Heart right ventricle (tissue), 16 donors: ENCODE measurements at regions not wholly inside any gene's neighbourhood (a gene's known extent, or its start where the extent isn't known, plus 50 kb on each side); places are given as distances from the start of the nearest gene placed in this dataset.
A peak's percentile ranks its signal among the peaks of the same experiment; 100 is the strongest.

ENCODE experiments used
- ATAC-seq, 8 donors: fragments of 200-7000 bp; cut with Tn5 transposase; one replicate each; pipeline ENCODE4 v1.9.1; 2020; ENCODE audit warnings: mild to moderate bottlenecking in 8 of 8, moderate library complexity in 8 of 8, moderate number of reproducible peaks in 1 of 8
- DNase-seq, 2 donors: peaks; one replicate each; pipeline ENCODE4 v3.0.0-alpha.2; 2020
- H3K27ac ChIP-seq, 10 donors: fragments of 200-600 bp; sonication (generic) in 2 of 10; one replicate each; pipeline versions ENCODE4 v1.5.0 to v1.8.0; 2020 to 2022; ENCODE audit warnings: mild to moderate bottlenecking in 3 of 10
- H3K27me3 ChIP-seq, 7 donors: fragments of 200-600 bp; one replicate each; pipeline ENCODE4 v1.8.0; 2021 to 2022; ENCODE audit warnings: mild to moderate bottlenecking in 2 of 7
- H3K36me3 ChIP-seq, 9 donors: fragments of 200-600 bp; sonication (generic) in 1 of 9; one replicate each; pipeline versions ENCODE4 v1.5.0 to v1.8.0; 2020 to 2022; ENCODE audit warnings: mild to moderate bottlenecking in 2 of 9
- H3K4me1 ChIP-seq, 9 donors: fragments of 200-600 bp; sonication (generic) in 1 of 9; one replicate each; pipeline versions ENCODE4 v1.5.0 to v1.8.0; 2020 to 2022; ENCODE audit warnings: mild to moderate bottlenecking in 4 of 9
- H3K4me3 ChIP-seq, 10 donors: fragments of 200-600 bp; sonication (generic) in 2 of 10; one replicate each; pipeline versions ENCODE4 v1.5.0 to v1.8.0; 2020 to 2022; ENCODE audit warnings: mild to moderate bottlenecking in 7 of 10, moderate library complexity in 2 of 10
- H3K9me3 ChIP-seq, 11 donors: fragments of 200-600 bp in 10 of 11; sonication (generic) in 2 of 11; one replicate each; pipeline versions ENCODE4 v1.5.0 to v1.8.0; 2013 to 2022; ENCODE audit warnings: mild to moderate bottlenecking in 2 of 11, control low read depth in 1 of 11, moderate library complexity in 1 of 11
- WGBS, 2 donors: extraction: QIAGEN DNeasy Blood & Tissue Kit; methylation state at CpG; one replicate each; pipeline ENCODE4 v1.1.7; 2013; ENCODE audit warnings: inconsistent platforms in 1 of 2; 5-methylcytosine and 5-hydroxymethylcytosine counted together
- intact Hi-C, 10 donors: fragments of 100-400 bp; cut with DNase I; formaldehyde crosslinking; loops; one replicate each; pipeline versions ENCODE4 v1.11.1 to v1.14.2; 2022
- TF ChIP-seq, protein P1 (sequence below), 9 donors: fragments of 200-600 bp; sonication (generic) in 2 of 9; IDR thresholded peaks; one replicate each; pipeline versions ENCODE4 v1.5.0 to v1.8.0; 2021 to 2022; ENCODE audit warnings: antibody characterized with exemption in 9 of 9, mild to moderate bottlenecking in 5 of 9, moderate library complexity in 1 of 9
- donor health status: Arrhythmogenic right ventricular cardiomyopathy.
- donor health status: ischemic (EF 13 %, LVEDD 7.1; RV severe dilation, severe dysfunction).
- donor health status: healthy with polysubstance abuse.
- donor health status: DM: no; HTN: yes; CAD: no.
- donor health status: DM: no; HTN: no; CAD: no.
- donor health status: ischemic (EF 25% LVEDD 6.9; RV normal size, moderate dysfunction).
- donor health status: ischemic (EF 25% LVEDD 5.7; RV mildly dilated, moderate dysfunction).
- donor health status: healthy.
- donor health status: DM: yes; HTN: yes; CAD: no.
- donor health status: Ischemic cardiomyopathy.
- donor health status: ischemic (EF 35%, LVEDD 5.7; RV mildly dilated, moderate dysfunction).
- donor health status: nonischemic (EF 11% LVEDD 7.7; RV severe dilation, severe dysfunction).
- donor health status: DM: yes; HTN: yes; CAD: no.
- donor health status: PGD.
- donor health status: ischemic (EF 29% LVEDD 5.4; RV normal size, mild dysfunction).
- donor health status: nonischemic (EF 23%, LVEDD 6.1; RV moderate dilation, normal function).

DNA sequence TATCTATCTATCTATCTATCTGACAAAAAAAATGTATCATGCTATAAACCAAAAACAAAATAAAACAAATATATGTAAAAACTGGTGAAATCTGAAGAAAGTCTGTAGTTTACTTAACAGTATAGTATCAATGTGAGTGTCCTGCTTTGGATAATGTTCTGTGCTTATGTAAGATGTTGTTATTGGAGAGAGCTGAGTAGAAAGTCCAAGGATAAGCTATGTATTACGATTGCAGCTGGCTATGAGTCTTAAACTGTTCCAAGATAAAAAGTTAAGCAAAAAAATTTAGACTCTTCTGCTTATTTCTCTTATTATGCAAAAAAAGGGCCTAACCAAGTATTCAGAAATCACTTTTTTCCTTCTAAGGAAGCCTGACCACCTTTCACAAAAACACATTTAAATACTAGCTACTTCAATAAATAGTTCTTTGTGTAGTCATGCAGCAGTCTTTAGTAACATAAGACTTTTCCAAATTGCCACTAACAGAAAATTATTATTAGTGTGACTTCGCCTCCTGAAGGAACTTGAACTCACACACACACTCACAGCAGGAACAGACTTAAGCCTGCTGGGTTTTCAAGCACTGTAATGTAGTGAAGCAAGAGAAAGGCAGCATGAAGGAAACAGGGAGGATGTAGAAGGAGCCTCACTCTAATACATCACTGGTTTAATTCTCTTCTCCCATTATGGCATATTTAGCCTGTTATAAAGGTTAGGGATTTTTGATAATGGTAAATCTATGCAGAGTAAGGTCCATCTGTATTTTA lies 265.8 kb upstream of the GJE1 start:
- intact Hi-C loops: no loop called here
- ATAC-seq (no peak), DNase-seq (no peak)
- H3K36me3 ChIP-seq: no peaks in the 10 kb centered on the region
- no peaks in the 10 kb centered on the region for H3K4me1 ChIP-seq
- no peaks in the 10 kb centered on the region for H3K27me3 ChIP-seq
- no peak overlapping the region for H3K27ac ChIP-seq
- no peak overlapping the region for H3K4me3 ChIP-seq
- 56 to 77% methylated on average over 2 of the region's 2 CpGs for WGBS, 2 donors
- TF ChIP-seq, protein P1, sequence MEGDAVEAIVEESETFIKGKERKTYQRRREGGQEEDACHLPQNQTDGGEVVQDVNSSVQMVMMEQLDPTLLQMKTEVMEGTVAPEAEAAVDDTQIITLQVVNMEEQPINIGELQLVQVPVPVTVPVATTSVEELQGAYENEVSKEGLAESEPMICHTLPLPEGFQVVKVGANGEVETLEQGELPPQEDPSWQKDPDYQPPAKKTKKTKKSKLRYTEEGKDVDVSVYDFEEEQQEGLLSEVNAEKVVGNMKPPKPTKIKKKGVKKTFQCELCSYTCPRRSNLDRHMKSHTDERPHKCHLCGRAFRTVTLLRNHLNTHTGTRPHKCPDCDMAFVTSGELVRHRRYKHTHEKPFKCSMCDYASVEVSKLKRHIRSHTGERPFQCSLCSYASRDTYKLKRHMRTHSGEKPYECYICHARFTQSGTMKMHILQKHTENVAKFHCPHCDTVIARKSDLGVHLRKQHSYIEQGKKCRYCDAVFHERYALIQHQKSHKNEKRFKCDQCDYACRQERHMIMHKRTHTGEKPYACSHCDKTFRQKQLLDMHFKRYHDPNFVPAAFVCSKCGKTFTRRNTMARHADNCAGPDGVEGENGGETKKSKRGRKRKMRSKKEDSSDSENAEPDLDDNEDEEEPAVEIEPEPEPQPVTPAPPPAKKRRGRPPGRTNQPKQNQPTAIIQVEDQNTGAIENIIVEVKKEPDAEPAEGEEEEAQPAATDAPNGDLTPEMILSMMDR (IDR thresholded peaks at IDR 0.05): no peak
- H3K9me3 ChIP-seq: no peaks in the 10 kb centered on the region

DNA sequence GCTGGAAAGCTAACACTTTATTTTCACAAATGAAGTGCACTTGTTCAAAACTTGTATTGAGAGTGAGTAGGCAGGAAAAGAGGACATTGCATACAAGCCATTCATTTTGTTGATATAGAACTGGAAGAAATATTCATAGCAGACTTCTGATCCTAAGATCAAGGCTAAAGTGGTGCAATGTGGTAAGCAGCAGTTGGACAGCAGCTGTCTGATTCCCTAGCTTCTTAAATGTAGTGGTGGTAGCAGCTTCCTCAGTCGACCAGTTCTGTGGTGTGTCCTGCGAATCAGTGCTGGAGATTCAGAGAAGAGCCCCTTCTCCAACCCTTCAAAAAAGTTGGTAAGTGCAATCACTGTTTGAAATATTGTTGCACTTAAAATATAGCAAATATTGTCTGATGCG lies 281.7 kb upstream of the GJE1 start:
- Histone ChIP-seq H3K27ac (no peak overlapping the region), H3K4me3 (no peak overlapping the region), H3K4me1 (no peaks in the 10 kb centered on the region), H3K27me3 (no peaks in the 10 kb centered on the region), H3K9me3 (no peaks in the 10 kb centered on the region), H3K36me3 (no peaks in the 10 kb centered on the region)
- 75 to 79% methylated on average over 3 of the region's 3 CpGs for WGBS, 2 donors
- intact Hi-C loops: no loop called here
- TF ChIP-seq, protein P1 (IDR thresholded peaks at IDR 0.05): no peak
- DNase-seq (no peak), ATAC-seq (no peak)

- peak overlapping the region in 1 of 10 donors; percentile 16 for H3K27ac ChIP-seq
- 78 to 80% methylated on average over 6 of the region's 6 CpGs for WGBS, 2 donors
- TF ChIP-seq, protein P1 (IDR thresholded peaks at IDR 0.05): no peak
- ATAC-seq (no peak), DNase-seq (no peak)
- H3K4me3 ChIP-seq: no peak overlapping the region
- H3K27me3 ChIP-seq: no peaks in the 10 kb centered on the region
- H3K4me1 ChIP-seq: no peaks in the 10 kb centered on the region
- intact Hi-C loops: no loop called here
- no peaks in the 10 kb centered on the region for H3K36me3 ChIP-seq
- H3K9me3 ChIP-seq: no peaks in the 10 kb centered on the region
These were observed 284.5 kb upstream of the GJE1 start for GRCh38 chr6:141848029-141848890.

GRCh38 chr6:141846639-141847038 lies 286.1 kb upstream of the GJE1 start:
- no peak for ATAC-seq
- Histone ChIP-seq H3K27me3 (no peaks in the 10 kb centered on the region), H3K27ac (no peak overlapping the region), H3K4me3 (no peak overlapping the region), H3K4me1 (no peaks in the 10 kb centered on the region), H3K9me3 (no peaks in the 10 kb centered on the region), H3K36me3 (no peaks in the 10 kb centered on the region)
- no peak for DNase-seq
- intact Hi-C loops: no loop called here
- WGBS, 2 donors: 82 to 90% methylated on average over 4 of the region's 4 CpGs
- TF ChIP-seq, protein P1 (IDR thresholded peaks at IDR 0.05): no peak
